ENCODE measurements at regions not wholly inside any gene's neighbourhood (a gene's known extent, or its start where the extent isn't known, plus 50 kb on each side); places are given as distances from the start of the nearest gene placed in this dataset.

- no peak for DNase-seq
These were observed 92.7 kb upstream of the FN1 start for GRCh38 chr2:215528555-215528954.

GRCh38 chr2:215527736-215528135 is 91.9 kb upstream of the FN1 start:
- no peak for DNase-seq

GRCh38 chr2:215526341-215526740 is 90.5 kb upstream of the FN1 start:
- no peak for DNase-seq

- DNase-seq, result peak; percentile 22
These were observed 86.4 kb upstream of the FN1 start for GRCh38 chr2:215522237-215522636.

DNA sequence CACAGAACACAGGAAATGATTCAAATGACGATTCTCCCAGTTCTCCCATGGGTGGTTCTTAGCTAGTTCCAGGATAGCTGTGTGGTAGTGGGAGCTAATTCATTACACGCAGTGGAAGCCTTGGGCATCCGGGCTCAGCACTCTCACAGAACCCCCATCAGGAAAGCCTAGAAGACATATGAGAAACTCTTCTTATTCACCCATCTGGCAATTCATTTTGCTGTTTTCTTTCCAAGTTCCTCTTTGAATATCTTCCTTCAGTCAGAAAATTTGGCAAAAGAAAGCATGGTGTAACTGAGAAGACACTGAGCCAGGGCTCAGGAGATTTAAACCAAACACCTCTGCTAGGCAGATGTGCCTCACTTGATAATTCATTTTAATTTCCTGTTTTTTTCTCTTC is 85.2 kb upstream of the FN1 start:
- DNase-seq, result no peak

GRCh38 chr2:215517391-215517790 is 81.5 kb upstream of the FN1 start:
- DNase-seq, result no peak

DNA sequence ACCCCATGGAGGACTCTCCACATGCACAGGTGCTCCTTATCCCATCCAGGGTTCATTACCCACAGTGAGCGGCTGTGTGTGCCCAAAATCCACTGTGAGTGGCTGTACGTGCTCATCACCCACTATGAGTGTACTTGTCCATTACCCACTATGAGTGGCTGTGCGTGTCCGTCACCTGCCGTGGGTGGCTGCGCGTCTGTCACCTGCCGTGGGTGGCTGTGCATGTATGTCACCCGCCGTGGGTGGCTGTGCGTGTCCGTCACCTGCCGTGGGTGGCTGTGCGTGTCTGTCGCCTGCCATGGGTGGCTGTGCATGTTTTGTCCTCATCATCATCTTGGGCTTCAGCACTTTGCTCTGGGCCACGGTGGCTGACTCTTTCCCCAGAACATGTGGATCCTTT is 78.6 kb upstream of the FN1 start:
- no peak for DNase-seq

GRCh38 chr2:215511454-215512346 is 75.8 kb upstream of the FN1 start:
- no peak for DNase-seq

- no peak for DNase-seq
These were observed 72.0 kb upstream of the FN1 start for GRCh38 chr2:215507836-215508235.

- no peak for DNase-seq
These were observed 71.3 kb upstream of the FN1 start for GRCh38 chr2:215507136-215507535.

DNA sequence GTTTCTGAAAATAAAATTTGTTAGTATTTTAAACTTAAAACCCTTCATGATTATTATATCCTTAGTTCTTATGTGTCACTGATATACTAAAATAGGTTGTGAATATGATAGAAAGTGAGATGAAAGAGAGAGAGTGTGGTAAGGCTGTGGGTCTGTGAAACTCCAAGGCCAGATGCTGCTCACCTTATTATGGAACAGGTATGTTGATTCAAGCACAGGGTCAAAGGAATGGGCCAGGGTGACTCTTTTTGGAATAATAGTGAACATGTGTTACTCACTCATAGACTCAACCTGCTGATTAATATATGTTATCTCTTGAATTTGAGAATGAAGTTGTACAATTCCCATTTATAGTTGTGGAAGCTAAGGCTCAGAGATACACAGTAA is 70.7 kb upstream of the FN1 start:
- DNase-seq, result no peak

DNA sequence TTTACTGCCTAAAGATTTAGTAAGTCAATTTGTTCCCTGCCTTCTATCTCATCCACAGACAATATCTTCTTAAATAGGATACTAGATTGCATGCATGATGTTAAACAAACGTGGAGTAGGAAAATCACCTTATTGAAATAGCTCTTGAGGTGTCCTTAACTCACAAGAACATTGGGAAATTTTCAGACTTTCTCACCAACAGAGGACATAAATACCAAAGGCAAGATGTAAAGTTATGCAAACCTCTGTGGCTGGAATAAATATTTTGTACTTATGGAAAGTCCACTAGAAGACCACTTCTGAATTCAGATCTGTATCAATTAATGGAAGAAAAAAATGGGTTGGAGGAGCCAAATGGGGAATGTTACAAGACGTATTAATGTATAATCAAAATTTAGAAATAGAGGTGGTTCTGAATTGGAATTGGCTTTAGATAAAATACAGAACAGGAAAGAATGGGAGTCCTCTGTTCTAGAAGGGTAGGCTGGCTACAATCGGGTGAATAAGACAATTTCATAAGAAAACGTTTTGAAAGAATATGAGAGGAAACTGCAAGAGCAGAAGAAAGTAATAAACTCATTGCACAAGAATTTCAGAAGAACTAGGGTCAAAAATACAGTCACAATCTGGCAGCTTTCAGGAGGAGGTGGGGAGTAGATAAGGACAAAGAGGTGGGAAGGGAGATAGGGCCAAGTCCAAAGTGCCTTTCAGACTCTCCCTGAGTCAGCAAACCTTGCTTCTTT is 69.3 kb upstream of the FN1 start:
- DNase-seq, result no peak

DNA sequence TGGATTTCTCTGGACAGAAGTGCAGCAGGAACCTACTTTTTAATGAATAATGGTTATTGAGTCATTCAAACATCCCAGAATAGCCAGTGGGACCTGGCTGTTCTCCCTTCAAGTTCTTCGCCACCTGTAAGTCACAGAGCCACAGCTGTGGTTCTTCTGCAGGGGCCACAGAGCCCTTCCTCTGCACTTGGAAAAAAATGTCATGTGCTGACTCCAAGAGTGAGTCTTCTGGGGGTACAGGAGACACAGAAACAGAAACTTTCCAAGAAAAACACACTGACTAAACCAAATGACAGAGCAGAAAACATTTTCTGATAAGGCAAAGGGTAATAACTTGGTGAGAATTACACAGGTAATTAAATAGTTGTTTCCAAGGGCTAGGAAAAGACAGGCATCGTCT is 68.7 kb upstream of the FN1 start:
- DNase-seq, result no peak

- DNase-seq, result no peak
These were observed 67.5 kb upstream of the FN1 start for GRCh38 chr2:215503381-215503780.

DNA sequence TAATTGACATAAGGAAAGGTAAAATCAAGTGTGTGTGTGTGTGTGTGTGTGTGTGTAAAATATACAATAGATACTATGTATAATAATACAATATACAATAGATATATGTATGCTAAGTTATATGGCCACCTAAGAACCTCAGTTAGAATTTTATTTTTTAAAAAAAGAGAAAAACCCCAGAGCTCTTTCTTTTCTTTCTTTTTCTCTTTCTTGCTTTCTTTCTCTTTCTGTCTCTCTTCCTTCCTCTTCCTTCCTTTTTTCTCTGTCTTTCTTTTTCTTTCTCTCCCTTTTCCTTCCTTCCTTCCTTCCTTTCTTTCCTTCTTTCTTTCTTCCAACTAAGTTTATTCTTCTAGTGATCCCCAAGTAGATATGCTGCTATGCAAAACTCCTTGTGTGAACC is 64.6 kb upstream of the FN1 start:
- no peak for DNase-seq

DNA sequence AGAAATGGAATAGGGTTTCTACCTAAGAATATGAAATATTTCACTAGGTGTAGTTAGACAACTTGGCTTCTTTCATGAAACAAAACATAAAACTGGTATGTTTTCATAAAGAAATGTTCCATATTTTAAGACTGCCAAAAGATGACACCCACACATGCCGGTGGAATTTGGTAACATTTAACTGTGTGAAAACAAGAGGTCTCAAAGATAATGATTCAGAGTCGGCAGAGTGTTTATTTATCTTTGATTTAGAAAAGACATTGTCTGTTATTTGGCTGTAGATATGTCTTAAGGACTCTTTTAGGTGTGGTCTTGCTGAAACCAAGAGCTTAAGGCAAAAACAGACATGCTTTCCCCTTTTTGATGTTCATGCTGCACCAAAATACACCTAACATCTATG is 63.5 kb upstream of the FN1 start:
- DNase-seq, result no peak

DNA sequence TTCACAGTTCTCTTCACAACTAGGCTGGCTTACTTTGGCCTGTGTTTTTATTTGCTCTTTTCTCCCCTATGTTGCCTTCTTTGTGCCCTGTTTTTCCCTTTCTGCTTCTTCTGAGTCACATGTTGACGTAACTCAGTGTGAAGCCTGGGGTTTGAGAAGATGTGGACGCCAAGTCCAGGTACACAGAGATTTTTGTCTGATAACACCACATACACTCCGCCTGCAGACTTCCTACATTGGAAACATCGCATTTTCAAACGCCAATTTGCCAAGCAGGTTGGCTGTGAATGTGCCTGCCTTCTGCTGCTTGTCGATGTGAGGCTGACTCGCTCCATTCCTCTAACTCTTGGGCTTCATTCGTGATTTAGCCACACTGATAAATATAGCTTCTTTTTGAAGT is 62.6 kb upstream of the FN1 start:
- no peak for DNase-seq

DNA sequence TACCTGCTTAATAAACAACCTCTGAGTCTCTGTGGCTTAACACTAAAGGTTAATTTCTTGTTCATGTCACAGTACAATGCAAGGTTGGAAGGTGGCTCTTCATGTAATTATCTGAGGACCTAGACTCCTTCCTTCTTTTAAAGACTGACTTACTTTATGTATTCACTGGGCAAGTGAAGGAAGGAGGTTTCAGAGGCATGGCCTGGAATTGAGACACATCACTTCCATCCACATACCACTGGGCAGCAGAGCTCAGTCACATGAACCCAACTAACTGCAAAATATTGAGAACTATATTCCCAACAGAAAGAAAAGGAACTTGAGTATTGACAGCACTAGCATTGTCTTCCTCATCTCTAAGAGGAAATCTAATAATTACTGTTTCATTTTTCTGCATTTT is 57.5 kb upstream of the FN1 start:
- no peak for DNase-seq

GRCh38 chr2:215489288-215489848 is 53.5 kb upstream of the FN1 start:
- DNase-seq, result no peak

DNA sequence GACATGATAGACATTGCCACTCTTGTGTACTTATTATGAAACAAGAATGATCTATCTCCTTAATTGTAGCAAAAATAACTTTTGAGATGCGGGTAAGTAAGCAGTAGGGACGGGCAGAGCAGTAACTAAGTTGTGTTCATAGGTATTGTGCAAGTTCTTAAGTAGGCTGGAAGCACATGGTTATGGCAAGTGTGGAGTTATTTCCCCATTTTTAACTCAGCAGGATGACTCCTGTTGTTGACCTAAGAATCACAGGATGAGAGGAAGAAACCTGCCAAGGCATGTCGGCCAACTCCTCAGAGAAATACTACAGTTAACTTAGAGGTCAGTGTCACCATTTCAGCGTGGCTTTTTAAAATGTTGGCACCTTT is 51.1 kb upstream of the FN1 start:
- no peak for DNase-seq

- no peak for DNase-seq
These were observed 50.6 kb upstream of the FN1 start for GRCh38 chr2:215486291-215487001.
